GM23248 (cell line): ENCODE measurements at regions not wholly inside any gene's neighbourhood (a gene's known extent, or its start where the extent isn't known, plus 50 kb on each side); places are given as distances from the start of the nearest gene placed in this dataset.

Source experiments
- DNase-seq: peaks from one replicate; pipeline ENCODE4 v3.0.0-alpha.2; 2015
- H2AFZ ChIP-seq: fragments of 200-600 bp; sonication (generic); 2 replicates; pipeline ENCODE4 v1.6.1; 2016; ENCODE audit warnings: antibody characterized with exemption
- H3F3A ChIP-seq: fragments of 200-600 bp; sonication (generic); 2 replicates; pipeline ENCODE4 v1.6.1; 2016; ENCODE audit warnings: mild to moderate bottlenecking, antibody characterized with exemption, mixed run types; ENCODE audit not compliant: insufficient read depth
- H3K27ac ChIP-seq: fragments of 200-600 bp; sonication (generic); 2 replicates; pipeline ENCODE4 v1.5.1; 2016; ENCODE audit warnings: mild to moderate bottlenecking
- H3K27me3 ChIP-seq: fragments of 200-600 bp; sonication (generic); replicated peaks from 2 replicates; pipeline ENCODE4 v1.6.1; 2016; ENCODE audit warnings: mild to moderate bottlenecking; ENCODE audit not compliant: insufficient read depth
- H3K36me3 ChIP-seq: fragments of 200-600 bp; sonication (generic); 2 replicates; pipeline ENCODE4 v1.6.1; 2016; ENCODE audit warnings: low read depth, mild to moderate bottlenecking
- H3K4me1 ChIP-seq: fragments of 200-600 bp; sonication (generic); 2 replicates; pipeline ENCODE4 v1.6.1; 2016; ENCODE audit warnings: mild to moderate bottlenecking; ENCODE audit not compliant: insufficient read depth
- H3K4me2 ChIP-seq: fragments of 200-600 bp; sonication (generic); one replicate; pipeline ENCODE4 v1.6.1; 2016; ENCODE audit warnings: mild to moderate bottlenecking; ENCODE audit not compliant: unreplicated experiment
- H3K4me3 ChIP-seq: fragments of 200-600 bp; sonication (generic); 2 replicates; pipeline ENCODE4 v1.5.1; 2016; ENCODE audit warnings: mild to moderate bottlenecking
- H3K79me2 ChIP-seq: fragments of 200-600 bp; sonication (generic); 2 replicates; pipeline ENCODE4 v1.6.1; 2016; ENCODE audit warnings: mild to moderate bottlenecking; ENCODE audit not compliant: insufficient read depth
- H3K9ac ChIP-seq: fragments of 200-600 bp; sonication (generic); 2 replicates; pipeline ENCODE4 v1.6.1; 2016; ENCODE audit warnings: mild to moderate bottlenecking
- H3K9me2 ChIP-seq: fragments of 200-600 bp; sonication (generic); 2 replicates; pipeline ENCODE4 v1.6.1; 2016; ENCODE audit warnings: mixed run types, mild to moderate bottlenecking, moderate library complexity; ENCODE audit not compliant: insufficient read depth
- H3K9me3 ChIP-seq: fragments of 200-600 bp; sonication (generic); one replicate; pipeline ENCODE4 v1.6.1; 2017; ENCODE audit warnings: low read depth
- H4K20me1 ChIP-seq: fragments of 200-600 bp; sonication (generic); 2 replicates; pipeline ENCODE4 v1.6.0; 2016; ENCODE audit not compliant: insufficient read depth
- EZH2 ChIP-seq: fragments of 200-600 bp; sonication (generic); IDR thresholded peaks from 2 replicates; pipeline ENCODE4 v1.6.1; 2018; ENCODE audit warnings: antibody characterized with exemption, mild to moderate bottlenecking; ENCODE audit not compliant: insufficient read depth, poor library complexity, severe bottlenecking
- EZH2phosphoT487 ChIP-seq: fragments of 200-600 bp; sonication (generic); IDR thresholded peaks from 2 replicates; pipeline ENCODE4 v1.6.1; 2018; ENCODE audit warnings: antibody characterized with exemption, moderate library complexity, mild to moderate bottlenecking, low read depth; ENCODE audit not compliant: insufficient read depth
- WGBS, 2 experiments: methylation state at CpG; one replicate each; pipeline ENCODE4 v1.1.6; 2015 to 2017; ENCODE audit warnings: low lambda C conversion rate in 2 of 2, low coverage in 1 of 2; ENCODE audit errors: missing lambda C conversion rate in 2 of 2; 5-methylcytosine and 5-hydroxymethylcytosine counted together
- in situ Hi-C: fragments of 300-500 bp; cut with MboI; formaldehyde crosslinking; loops from 2 replicates; pipeline ENCODE4 v1.15.0; 2020

- no peak overlapping the region for H3K4me2 ChIP-seq
- in situ Hi-C loops: no loop called here
Observed at GRCh38 chrX:143800150-143800549, 79.6 kb upstream of the SPANXN2 start.

GRCh38 chrX:143788265-143788664, 67.7 kb upstream of the SPANXN2 start:
- H4K20me1 ChIP-seq: no peaks in the 10 kb centered on the region

More at GRCh38 chrX:143800150-143800549, 79.6 kb upstream of the SPANXN2 start:
- 5 to 25% methylated on average over 1 of the region's 1 CpG for WGBS, 2 experiments
- Histone ChIP-seq H3K36me3 (no peaks in the 10 kb centered on the region), H3K79me2 (no peaks in the 10 kb centered on the region), H3K9me2 (no peaks in the 10 kb centered on the region), H3K4me3 (no peak overlapping the region), H3K4me1 (no peaks in the 10 kb centered on the region), H3K27me3 (no peaks in the 10 kb centered on the region), H2AFZ (no peak overlapping the region), H3K9ac (no peak overlapping the region), H3K9me3 (no peaks in the 10 kb centered on the region), H4K20me1 (no peaks in the 10 kb centered on the region), H3K27ac (no peak overlapping the region), H3F3A (no peaks in the 10 kb centered on the region)
- no peak for DNase-seq
- TF ChIP-seq EZH2: no peak
- TF ChIP-seq EZH2phosphoT487: no peak

GRCh38 chrX:143787341-143787740, 66.8 kb upstream of the SPANXN2 start:
- H3K79me2 ChIP-seq: no peaks in the 10 kb centered on the region
- H3K27me3 ChIP-seq: no peaks in the 10 kb centered on the region
- no peak overlapping the region for H2AFZ ChIP-seq
- H3K9me3 ChIP-seq: no peaks in the 10 kb centered on the region
- no peaks in the 10 kb centered on the region for H3K9me2 ChIP-seq
- no peak overlapping the region for H3K27ac ChIP-seq
- no peak overlapping the region for H3K9ac ChIP-seq
- no peaks in the 10 kb centered on the region for H3F3A ChIP-seq
- TF ChIP-seq EZH2phosphoT487: no peak
- TF ChIP-seq EZH2: no peak
- H3K4me3 ChIP-seq: no peak overlapping the region
- no peaks in the 10 kb centered on the region for H4K20me1 ChIP-seq
- H3K4me2 ChIP-seq: no peak overlapping the region
- 37 to 40% methylated on average over 2 of the region's 2 CpGs for WGBS, 2 experiments
- no peaks in the 10 kb centered on the region for H3K36me3 ChIP-seq
- DNase-seq: no peak
- in situ Hi-C loops: no loop called here
- H3K4me1 ChIP-seq: no peaks in the 10 kb centered on the region

More at GRCh38 chrX:143788265-143788664, 67.7 kb upstream of the SPANXN2 start:
- in situ Hi-C loops: no loop called here
- Histone ChIP-seq H3K9ac (no peak overlapping the region), H3K4me2 (no peak overlapping the region), H2AFZ (no peak overlapping the region), H3K27ac (no peak overlapping the region), H3K4me3 (no peak overlapping the region), H3K36me3 (no peaks in the 10 kb centered on the region), H3K4me1 (no peaks in the 10 kb centered on the region), H3K27me3 (no peaks in the 10 kb centered on the region), H3K79me2 (no peaks in the 10 kb centered on the region), H3F3A (no peaks in the 10 kb centered on the region), H3K9me3 (no peaks in the 10 kb centered on the region), H3K9me2 (no peaks in the 10 kb centered on the region)
- 61 to 64% methylated on average over 3 of the region's 3 CpGs for WGBS, 2 experiments
- peak; percentile 27 for DNase-seq
- TF ChIP-seq EZH2: no peak
- no peak for TF ChIP-seq EZH2phosphoT487

GRCh38 chrX:143781103-143781502, 60.6 kb upstream of the SPANXN2 start:
- peak; percentile 4 for DNase-seq
- no peak overlapping the region for H3K4me3 ChIP-seq
- no peaks in the 10 kb centered on the region for H3K9me3 ChIP-seq
- H3K4me1 ChIP-seq: no peaks in the 10 kb centered on the region
- H2AFZ ChIP-seq: no peak overlapping the region
- H3K4me2 ChIP-seq: no peak overlapping the region
- no peaks in the 10 kb centered on the region for H3K9me2 ChIP-seq
- in situ Hi-C loops: no loop called here
- no peaks in the 10 kb centered on the region for H3K27me3 ChIP-seq
- no peak overlapping the region for H3K9ac ChIP-seq
- no peak for TF ChIP-seq EZH2phosphoT487
- no peak for TF ChIP-seq EZH2
- H3K27ac ChIP-seq: no peak overlapping the region
- H3K79me2 ChIP-seq: no peaks in the 10 kb centered on the region
- no peaks in the 10 kb centered on the region for H3K36me3 ChIP-seq
- H3F3A ChIP-seq: no peaks in the 10 kb centered on the region
- H4K20me1 ChIP-seq: no peaks in the 10 kb centered on the region
